H1 (cell line): ENCODE measurements at regions not wholly inside any gene's neighbourhood (a gene's known extent, or its start where the extent isn't known, plus 50 kb on each side); places are given as distances from the start of the nearest gene placed in this dataset.

Experiments
- CTCF ChIA-PET: fragments of 300-600 bp; sonication (Branson Sonifier 250); formaldehyde crosslinking; loops from one replicate; lab custom pipeline; 2021; ENCODE audit not compliant: partially characterized antibody; lab: Charles Lee
- POLR2A ChIA-PET: fragments of 300-600 bp; sonication (Branson Sonifier 250); formaldehyde crosslinking; loops from one replicate; lab custom pipeline; 2021; ENCODE audit warnings: inconsistent platforms; ENCODE audit not compliant: partially characterized antibody; lab: Charles Lee
- DNase-seq, 2 experiments: peaks; one replicate each; pipeline versions ENCODE4 v3.0.0 to v3.0.0-alpha.2; 2010 to 2022; ENCODE audit warnings: low spot score in 2 of 2, low read depth in 1 of 2, mixed read lengths in 1 of 2
- FAIRE-seq: peaks from 2 replicates; lab custom pipeline; 2011; peaks lifted over from hg19 to GRCh38; lab: Jason Lieb, UNC
- H2AFZ ChIP-seq: 2 replicates; pipeline ENCODE4 v1.8.1; 2012; ENCODE audit warnings: low read length, inconsistent platforms
- H2AK5ac ChIP-seq: 2 replicates; pipeline ENCODE4 v1.6.1; 2013; ENCODE audit warnings: low read depth, low read length
- H2BK120ac ChIP-seq: replicated peaks from 2 replicates; pipeline ENCODE3; 2013; ENCODE audit warnings: low read depth, low read length, inconsistent platforms
- H2BK12ac ChIP-seq: 2 replicates; pipeline ENCODE4 v1.6.1; 2013; ENCODE audit warnings: low read depth, low read length
- H2BK15ac ChIP-seq: 2 replicates; pipeline ENCODE4 v1.6.1; 2013; ENCODE audit warnings: low read length
- H2BK20ac ChIP-seq: 2 replicates; pipeline ENCODE4 v1.6.1; 2013; ENCODE audit warnings: low read length
- H2BK5ac ChIP-seq: 2 replicates; pipeline ENCODE4 v1.6.1; 2013; ENCODE audit warnings: low read depth, low read length
- H3K14ac ChIP-seq: 2 replicates; pipeline ENCODE4 v1.6.1; 2013; ENCODE audit warnings: inconsistent platforms; ENCODE audit not compliant: insufficient read length
- H3K18ac ChIP-seq: 2 replicates; pipeline ENCODE4 v1.6.1; 2013; ENCODE audit warnings: low read length; ENCODE audit errors: extremely low read depth
- H3K23ac ChIP-seq: 2 replicates; pipeline ENCODE4 v1.6.1; 2013; ENCODE audit warnings: inconsistent platforms; ENCODE audit not compliant: insufficient read length
- H3K23me2 ChIP-seq: 2 replicates; pipeline ENCODE4 v1.6.1; 2013; ENCODE audit warnings: low read depth, low read length
- H3K27ac ChIP-seq: 2 replicates; pipeline ENCODE4 v1.6.1; 2011; ENCODE audit warnings: low read depth, low read length, inconsistent platforms
- H3K27me3 ChIP-seq, 4 experiments: replicated peaks in 1 of 4; 1 replicate in 1 of 4; 2 replicates in 3 of 4; pipeline versions ENCODE4 v1.6.1 to v1.8.1; 2011 to 2013; ENCODE audit warnings: low read length in 3 of 4, mild to moderate bottlenecking in 3 of 4, inconsistent platforms in 2 of 4, mixed read lengths in 2 of 4, moderate library complexity in 1 of 4; ENCODE audit not compliant: control insufficient read depth in 3 of 4, insufficient read depth in 3 of 4; ENCODE audit errors: extremely low read depth in 1 of 4
- H3K36me3 ChIP-seq, 4 experiments: 2 replicates each; pipeline versions ENCODE4 v1.6.1 to v1.8.1; 2011 to 2013; ENCODE audit warnings: mild to moderate bottlenecking in 4 of 4, low read length in 3 of 4, moderate library complexity in 2 of 4, control low read depth in 1 of 4, inconsistent platforms in 1 of 4; ENCODE audit not compliant: insufficient read depth in 4 of 4, control insufficient read depth in 2 of 4
- H3K4ac ChIP-seq: replicated peaks from 2 replicates; pipeline ENCODE3; 2013; ENCODE audit warnings: low read length, low read depth, mixed read lengths, inconsistent platforms; ENCODE audit not compliant: insufficient read length
- H3K4me1 ChIP-seq, 4 experiments: replicated peaks in 1 of 4; 1 replicate in 1 of 4; 2 replicates in 3 of 4; pipeline versions ENCODE4 v1.6.1 to v1.8.1; 2011 to 2013; ENCODE audit warnings: low read length in 3 of 4, inconsistent platforms in 2 of 4, mixed read lengths in 1 of 4; ENCODE audit not compliant: insufficient read depth in 4 of 4, control insufficient read depth in 3 of 4
- H3K4me2 ChIP-seq, 2 experiments: 2 replicates each; pipeline versions ENCODE4 v1.6.1 to v1.8.1; 2011 to 2013; ENCODE audit warnings: low read depth in 2 of 2, low read length in 2 of 2, control low read depth in 1 of 2, inconsistent platforms in 1 of 2, mild to moderate bottlenecking in 1 of 2; ENCODE audit not compliant: insufficient read depth in 1 of 2
- H3K4me3 ChIP-seq, 4 experiments: fragments of 200-600, 300-600 bp in 1 of 4; sonication (generic), shearing (Covaris generic), sonication (Bioruptor Twin) in 1 of 4; 2 replicates each; pipeline versions ENCODE4 v1.5.1 to v1.8.1; 2011 to 2016; ENCODE audit warnings: low read length in 4 of 4, low read depth in 3 of 4, control low read depth in 2 of 4, inconsistent platforms in 2 of 4, mild to moderate bottlenecking in 2 of 4, mixed read lengths in 1 of 4, moderate library complexity in 1 of 4; ENCODE audit not compliant: insufficient read depth in 2 of 4; ENCODE audit errors: extremely low read depth in 1 of 4
- H3K56ac ChIP-seq: replicated peaks from 2 replicates; pipeline ENCODE3; 2013; ENCODE audit warnings: low read depth, mild to moderate bottlenecking, mixed read lengths, low read length, inconsistent platforms; ENCODE audit not compliant: insufficient read length
- H3K79me1 ChIP-seq: 2 replicates; pipeline ENCODE4 v1.6.1; 2013; ENCODE audit warnings: low read depth, low read length, control low read depth
- H3K79me2 ChIP-seq, 2 experiments: 2 replicates each; pipeline versions ENCODE4 v1.6.1 to v1.8.1; 2012 to 2013; ENCODE audit warnings: low read length in 2 of 2, mild to moderate bottlenecking in 2 of 2, inconsistent platforms in 1 of 2; ENCODE audit not compliant: insufficient read depth in 2 of 2, control insufficient read depth in 1 of 2
- H3K9ac ChIP-seq, 4 experiments: replicated peaks in 1 of 4; 1 replicate in 1 of 4; 2 replicates in 3 of 4; pipeline versions ENCODE4 v1.6.1 to v1.8.1; 2011 to 2013; ENCODE audit warnings: low read depth in 3 of 4, low read length in 3 of 4, control low read depth in 2 of 4, mild to moderate bottlenecking in 2 of 4, moderate library complexity in 2 of 4, inconsistent platforms in 1 of 4; ENCODE audit errors: extremely low read depth in 1 of 4
- H3K9me3 ChIP-seq, 2 experiments: 2 replicates each; pipeline versions ENCODE4 v1.6.1 to v1.8.1; 2012 to 2013; ENCODE audit warnings: mild to moderate bottlenecking in 2 of 2, moderate library complexity in 2 of 2, control low read depth in 1 of 2, inconsistent platforms in 1 of 2, low read depth in 1 of 2, low read length in 1 of 2, mixed read lengths in 1 of 2; ENCODE audit not compliant: insufficient read depth in 2 of 2
- H4K20me1 ChIP-seq, 2 experiments: replicated peaks in 1 of 2; 2 replicates each; pipeline versions ENCODE3 to v1.8.1; 2011 to 2013; ENCODE audit warnings: inconsistent platforms in 2 of 2, low read length in 2 of 2, mild to moderate bottlenecking in 1 of 2; ENCODE audit not compliant: insufficient read depth in 2 of 2, control insufficient read depth in 1 of 2
- H4K5ac ChIP-seq: 2 replicates; pipeline ENCODE4 v1.6.1; 2013; ENCODE audit warnings: low read length, low read depth, mixed read lengths, inconsistent platforms; ENCODE audit not compliant: insufficient read length
- H4K8ac ChIP-seq: 2 replicates; pipeline ENCODE4 v1.8.0; 2013; ENCODE audit warnings: mild to moderate bottlenecking, moderate library complexity, low read length, inconsistent platforms; ENCODE audit not compliant: insufficient read depth; ENCODE audit errors: extremely low read depth
- H4K91ac ChIP-seq: replicated peaks from 2 replicates; pipeline ENCODE3; 2013; ENCODE audit warnings: low read length, mixed read lengths, inconsistent platforms; ENCODE audit not compliant: insufficient read length
- CEBPB ChIP-seq: IDR thresholded peaks from 2 replicates; pipeline ENCODE4 v1.6.1; 2012; ENCODE audit warnings: low read depth, low read length
- GABPA ChIP-seq: IDR thresholded peaks from 2 replicates; pipeline ENCODE4 v1.6.1; 2011; ENCODE audit warnings: mild to moderate bottlenecking, low read length, moderate library complexity, borderline replicate concordance; ENCODE audit not compliant: insufficient read depth
- JUND ChIP-seq: IDR thresholded peaks from 2 replicates; pipeline ENCODE4 v1.6.1; 2011; ENCODE audit warnings: mild to moderate bottlenecking, improper control_type of control experiment, low read length
- KDM5A ChIP-seq: fragments of 200-600 bp; IDR thresholded peaks from 2 replicates; pipeline ENCODE4 v1.7.1; 2012; ENCODE audit warnings: mild to moderate bottlenecking, low read length, inconsistent platforms, mixed read lengths
- MAX ChIP-seq: IDR thresholded peaks from 2 replicates; pipeline ENCODE4 v1.6.1; 2012; ENCODE audit warnings: inconsistent platforms
- POU5F1 ChIP-seq: IDR thresholded peaks from 2 replicates; pipeline ENCODE4 v1.6.1; 2011; ENCODE audit warnings: low read depth, mild to moderate bottlenecking, low read length, moderate library complexity
- RAD21 ChIP-seq, 2 experiments: IDR thresholded peaks in 1 of 2; conservative IDR thresholded peaks in 1 of 2; 2 replicates each; pipeline ENCODE4 v1.6.1; 2011; ENCODE audit warnings: low read depth in 2 of 2, low read length in 2 of 2, improper control_type of control experiment in 1 of 2, inconsistent platforms in 1 of 2, mild to moderate bottlenecking in 1 of 2, moderate library complexity in 1 of 2
- RNF2 ChIP-seq: fragments of 200-900, 300-1000 bp; sonication (generic); IDR thresholded peaks from 2 replicates; pipeline ENCODE4 v1.7.1; 2016; ENCODE audit warnings: borderline replicate concordance, low read depth, mild to moderate bottlenecking, antibody characterized with exemption, low read length; ENCODE audit not compliant: poor library complexity, severe bottlenecking; ENCODE audit errors: missing control alignments
- SIN3A ChIP-seq, 2 experiments: IDR thresholded peaks in 1 of 2; conservative IDR thresholded peaks in 1 of 2; 2 replicates each; pipeline ENCODE4 v1.6.1; 2011 to 2012; ENCODE audit warnings: low read length in 2 of 2, improper control_type of control experiment in 1 of 2, low read depth in 1 of 2, mild to moderate bottlenecking in 1 of 2
- SIX5 ChIP-seq: IDR thresholded peaks from 2 replicates; pipeline ENCODE4 v1.6.1; 2011; ENCODE audit warnings: mild to moderate bottlenecking, low read depth, low read length
- SRF ChIP-seq: IDR thresholded peaks from 2 replicates; pipeline ENCODE4 v1.6.1; 2011; ENCODE audit warnings: mild to moderate bottlenecking, low read depth, low read length, moderate library complexity
- WGBS, 2 experiments: shearing (Covaris generic) in 1 of 2; methylation state at CpG; one replicate each; pipeline versions ENCODE4 v1.1.6 to v1.1.7; 2013 to 2015; ENCODE audit warnings: low lambda C conversion rate in 2 of 2, mixed read lengths in 2 of 2, inconsistent platforms in 1 of 2, low coverage in 1 of 2, missing lambda C conversion rate in 1 of 2; ENCODE audit not compliant: insufficient replicate concordance in 2 of 2, insufficient coverage in 1 of 2, insufficient read length in 1 of 2; ENCODE audit errors: extremely low coverage in 1 of 2, missing lambda C conversion rate in 1 of 2; 5-methylcytosine and 5-hydroxymethylcytosine counted together

DNA sequence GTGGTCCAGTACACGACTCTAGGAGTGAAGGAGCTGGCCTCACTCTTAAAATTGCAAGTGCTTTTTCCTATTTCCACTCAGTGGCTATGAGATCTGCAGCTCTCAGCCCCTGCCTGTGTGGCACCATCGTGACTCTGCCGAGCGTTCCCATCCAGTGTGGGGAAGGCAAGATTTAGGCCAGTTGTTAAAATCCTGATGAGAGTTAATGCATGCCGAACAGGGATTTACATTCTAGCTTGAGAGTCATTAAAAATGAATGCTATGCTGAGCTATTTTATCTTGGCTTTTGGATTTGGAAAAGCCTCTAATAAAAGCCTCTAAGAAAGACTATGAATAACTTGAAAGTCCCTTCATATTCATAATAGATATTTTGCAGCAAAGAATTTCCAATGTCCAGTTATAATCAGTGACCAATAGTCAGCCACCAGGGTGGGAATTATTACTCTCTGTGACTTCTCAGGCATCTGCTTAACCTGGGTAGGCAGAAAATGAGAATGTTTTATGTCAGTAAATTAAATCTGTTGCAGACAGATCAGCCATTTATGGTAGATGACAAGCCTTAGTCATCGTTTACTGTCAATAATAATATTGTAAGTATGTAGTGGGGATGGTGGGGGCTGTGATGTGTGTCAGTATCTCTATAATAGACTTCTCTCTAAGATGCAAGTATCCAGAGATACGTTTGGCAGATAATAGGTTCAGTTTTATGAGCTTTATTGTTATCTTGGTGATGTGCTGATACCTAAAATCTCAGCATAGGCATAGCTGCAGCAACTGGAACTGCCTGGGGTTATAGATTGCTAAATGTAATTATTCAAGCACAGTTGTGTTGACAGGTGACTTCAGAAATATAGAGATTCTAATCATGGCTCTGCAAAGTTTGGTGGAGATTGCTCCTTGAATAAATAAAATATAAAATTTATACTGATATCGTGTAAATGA is 207.8 kb downstream of the SOCS6 start:
- FAIRE-seq (no peak), DNase-seq (no peak)
- Histone ChIP-seq H4K91ac (no peak overlapping the region), H2AK5ac (no peak overlapping the region), H3K36me3 (no peaks in the 10 kb centered on the region), H3K23ac (no peak overlapping the region), H3K79me2 (no peaks in the 10 kb centered on the region), H3K27me3 (no peaks in the 10 kb centered on the region), H4K20me1 (no peaks in the 10 kb centered on the region), H2BK20ac (no peak overlapping the region), H3K79me1 (no peaks in the 10 kb centered on the region), H3K4me1 (peaks cover 0 to 4% (median 0%) of the 10 kb centered on the region in 4 experiments; a peak in 1 of 7 replicates), H3K4me3 (no peak overlapping the region), H3K9ac (no peak overlapping the region), H2BK120ac (no peak overlapping the region), H2BK5ac (no peak overlapping the region), H2AFZ (no peak overlapping the region), H3K4me2 (no peak overlapping the region), H4K8ac (no peak overlapping the region), H3K14ac (no peak overlapping the region), H2BK15ac (no peak overlapping the region), H2BK12ac (no peak overlapping the region), H3K56ac (no peak overlapping the region), H3K9me3 (peaks cover 12 to 38% of the 10 kb centered on the region in 2 experiments; a peak in 3 of 4 replicates), H3K23me2 (no peaks in the 10 kb centered on the region), H4K5ac (no peak overlapping the region), H3K4ac (no peak overlapping the region), H3K27ac (no peak overlapping the region), H3K18ac (no peak overlapping the region)
- 70% methylated on average over 8 of the region's 8 CpGs; no CpG with 5 or more reads in 1 of the 2 experiments for WGBS, 2 experiments
- CTCF ChIA-PET, result interaction anchor here (0.9 kb wide), 1 partner anchor 1836 kb away, joined by 3 read pairs; no protein-coding TSS in a partner anchor
- POLR2A ChIA-PET, result no interaction called here
- TF ChIP-seq POU5F1, result no peak
- TF ChIP-seq SIX5, result no peak
- no peak for TF ChIP-seq SIN3A (conservative IDR thresholded peaks at IDR 0.05 in 1 of 2, IDR thresholded peaks at IDR 0.05 in 1 of 2; ENCODE audit: low read depth in 1 of 2, low read length in 2 of 2)
- no peak for TF ChIP-seq KDM5A
- TF ChIP-seq SRF, result no peak
- no peak for TF ChIP-seq MAX
- TF ChIP-seq RAD21 (IDR thresholded peaks at IDR 0.05 in 1 of 2, conservative IDR thresholded peaks at IDR 0.05 in 1 of 2; ENCODE audit: low read depth in 2 of 2, low read length in 2 of 2), result no peak
- no peak for TF ChIP-seq JUND
- no peak for TF ChIP-seq CEBPB
- TF ChIP-seq RNF2, result no peak
- no peak for TF ChIP-seq GABPA
